T-helper 22 cell (primary cell): ENCODE measurements at regions not wholly inside any gene's neighbourhood (a gene's known extent, or its start where the extent isn't known, plus 50 kb on each side); places are given as distances from the start of the nearest gene placed in this dataset.
"Not testable (repeated sequence)": the region's sequence is repeated elsewhere in the genome, so short reads cannot be mapped to it uniquely, and the experiment has no call there.

Experiments used
- DNase-seq: peaks from one replicate; pipeline ENCODE4 v3.0.0-alpha.2; 2020; ENCODE audit warnings: low read depth

DNA sequence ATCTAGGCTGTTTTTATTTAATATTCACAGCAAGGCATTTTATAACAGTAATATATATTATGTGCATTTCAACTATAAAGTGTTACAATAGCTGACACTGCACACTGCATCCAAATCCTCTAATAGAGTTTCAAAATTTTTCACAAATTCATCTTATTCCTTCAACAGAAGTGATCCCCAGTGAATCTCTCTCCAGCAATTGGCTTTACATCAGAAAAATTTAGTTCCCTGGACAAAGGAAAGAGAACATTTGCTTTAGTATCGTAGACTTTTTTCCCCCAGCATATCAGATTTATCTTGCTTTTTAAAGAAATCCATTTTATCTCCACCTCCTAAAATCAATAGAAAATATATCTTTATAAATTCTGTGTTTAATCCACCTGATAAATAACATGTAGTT lies 868.6 kb downstream of the TBL1XR1 start:
- DNase-seq = no peak

DNA sequence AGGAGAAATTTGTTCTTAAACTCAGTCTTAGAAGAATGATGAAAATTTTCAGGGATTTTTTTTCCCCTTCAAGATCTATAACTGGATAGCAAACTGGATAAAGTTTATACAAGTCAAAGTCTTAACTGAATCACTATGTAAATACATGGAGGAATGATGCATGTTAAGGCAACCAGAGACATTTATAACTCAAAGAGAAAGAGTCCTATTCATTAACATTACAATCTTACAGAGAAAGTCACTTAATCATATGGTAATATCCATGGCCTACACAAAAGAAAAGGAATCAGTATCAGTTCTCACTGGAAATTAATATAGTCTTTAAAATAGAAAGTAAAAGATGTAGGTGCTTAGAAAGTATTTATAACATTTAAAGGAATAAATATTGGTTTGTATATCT lies 869.1 kb downstream of the TBL1XR1 start:
- DNase-seq = no peak

DNA sequence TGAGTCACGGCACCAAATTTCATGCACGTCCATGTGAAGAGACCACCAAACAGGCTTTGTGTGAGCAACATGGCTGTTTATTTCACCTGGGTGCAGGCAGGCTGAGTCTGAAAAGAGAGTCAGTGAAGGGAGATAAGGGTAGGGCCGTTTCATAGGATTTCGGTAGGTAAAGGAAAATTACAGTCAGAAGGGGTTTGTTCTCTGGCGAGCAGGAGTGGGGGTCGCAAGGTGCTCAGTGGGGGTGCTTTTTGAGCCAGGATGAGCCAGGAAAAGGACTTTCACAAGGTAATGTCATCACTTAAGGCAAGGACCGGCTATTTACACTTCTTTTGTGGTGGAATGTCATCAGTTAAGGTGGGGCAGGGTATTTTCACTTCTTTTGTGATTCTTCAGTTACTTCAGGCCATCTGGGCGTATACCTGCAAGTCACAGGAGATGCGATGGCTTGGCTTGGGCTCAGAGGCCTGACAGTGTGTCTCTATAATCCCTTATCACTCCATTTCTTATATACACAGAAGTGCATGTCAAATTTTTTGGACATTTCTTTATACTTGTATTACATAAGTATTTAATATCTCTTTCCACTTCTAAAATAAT lies 870.3 kb downstream of the TBL1XR1 start:
- DNase-seq = not testable (repeated sequence)

DNA sequence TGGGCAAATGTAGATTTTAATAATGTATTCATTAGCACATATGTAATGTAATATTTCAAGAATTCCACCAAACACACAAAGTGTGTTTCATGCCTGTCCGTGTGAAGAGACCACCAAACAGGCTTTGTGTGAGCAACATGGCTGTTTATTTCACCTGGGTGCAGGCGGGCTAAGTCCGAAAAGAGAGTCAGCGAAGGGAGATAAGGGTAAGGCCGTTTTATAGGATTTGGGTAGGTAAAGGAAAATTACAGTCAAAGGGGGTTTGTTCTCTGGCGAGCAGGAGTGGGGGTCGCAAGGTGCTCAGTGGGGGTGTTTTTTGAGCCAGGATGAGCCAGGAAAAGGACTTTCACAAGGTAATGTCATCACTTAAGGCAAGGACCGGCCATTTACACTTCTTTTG lies 875.8 kb downstream of the TBL1XR1 start:
- DNase-seq = not testable (repeated sequence)

DNA sequence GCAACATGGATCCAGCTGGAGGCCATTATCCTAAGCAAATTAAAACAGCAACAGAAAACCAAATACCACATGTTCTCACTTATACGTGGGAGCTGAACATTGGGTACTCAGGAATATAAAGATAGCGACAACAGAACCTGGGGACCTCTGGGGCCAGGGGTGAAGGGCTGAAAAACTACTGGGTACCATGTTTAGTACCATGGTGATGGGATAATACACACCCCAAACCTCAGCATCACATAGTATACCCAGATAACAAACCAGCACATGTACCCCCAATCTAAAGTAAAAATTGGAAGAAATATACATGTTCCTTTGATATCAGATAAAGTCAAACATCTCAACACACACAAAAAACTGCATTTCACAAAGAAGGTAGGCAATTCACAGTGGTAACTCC lies 876.2 kb downstream of the TBL1XR1 start:
- no peak for DNase-seq

DNA sequence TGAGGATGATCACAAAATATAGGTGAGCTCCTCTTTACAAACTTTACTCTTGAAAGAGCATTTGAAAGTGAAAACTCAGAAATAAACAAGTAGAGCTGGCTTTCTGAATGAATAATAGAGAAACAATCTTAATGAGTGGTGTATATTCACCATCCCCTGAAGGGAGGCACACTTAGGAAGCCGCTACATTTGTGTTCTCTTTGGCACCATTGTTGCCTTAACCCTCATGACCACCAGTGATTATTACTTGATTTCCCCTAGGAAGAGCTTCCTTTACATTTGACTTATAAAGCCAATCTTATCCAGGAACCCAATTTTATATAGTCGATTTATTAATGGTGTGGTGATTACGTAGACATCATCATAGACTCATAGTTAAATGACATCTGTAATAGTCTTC lies 883.9 kb downstream of the TBL1XR1 start:
- DNase-seq = no peak

DNA sequence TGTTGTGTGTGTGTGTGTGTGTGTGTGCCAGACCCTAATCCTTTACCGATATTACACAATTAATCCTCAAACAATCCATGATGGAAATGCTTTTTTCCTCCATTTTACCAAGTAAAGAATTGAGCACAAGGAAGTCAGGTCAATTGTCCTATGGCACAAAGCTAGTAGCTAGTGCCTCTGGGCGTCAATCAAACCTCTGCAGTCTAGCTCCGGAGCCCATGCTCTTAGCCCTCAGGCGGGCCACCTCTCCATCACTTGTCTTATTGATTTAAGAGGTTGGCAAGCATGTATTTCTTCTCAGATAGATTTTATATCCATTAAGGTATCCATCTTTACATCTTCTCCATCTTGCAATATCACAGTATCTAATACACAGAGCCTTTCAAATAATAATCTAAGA lies 886.6 kb downstream of the TBL1XR1 start:
- no peak for DNase-seq

DNA sequence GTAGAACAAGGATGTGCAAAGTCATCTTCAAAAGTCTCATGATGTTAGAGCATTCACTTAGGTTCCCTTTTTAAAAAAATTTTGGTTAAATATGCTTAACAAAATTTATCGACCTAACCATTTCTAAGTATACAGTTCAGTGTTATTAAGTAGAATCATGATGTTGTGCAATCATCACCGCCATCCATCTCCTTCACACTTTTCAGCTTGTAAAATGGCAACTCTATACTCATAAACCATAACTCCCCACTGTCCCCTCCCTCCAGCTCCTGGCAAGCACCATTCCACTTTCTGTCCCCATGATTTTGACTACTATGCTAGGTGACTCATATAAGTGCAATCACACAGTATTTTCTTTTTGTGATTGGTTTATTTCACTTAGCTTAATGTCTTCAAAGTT lies 895.0 kb downstream of the TBL1XR1 start:
- no peak for DNase-seq

DNA sequence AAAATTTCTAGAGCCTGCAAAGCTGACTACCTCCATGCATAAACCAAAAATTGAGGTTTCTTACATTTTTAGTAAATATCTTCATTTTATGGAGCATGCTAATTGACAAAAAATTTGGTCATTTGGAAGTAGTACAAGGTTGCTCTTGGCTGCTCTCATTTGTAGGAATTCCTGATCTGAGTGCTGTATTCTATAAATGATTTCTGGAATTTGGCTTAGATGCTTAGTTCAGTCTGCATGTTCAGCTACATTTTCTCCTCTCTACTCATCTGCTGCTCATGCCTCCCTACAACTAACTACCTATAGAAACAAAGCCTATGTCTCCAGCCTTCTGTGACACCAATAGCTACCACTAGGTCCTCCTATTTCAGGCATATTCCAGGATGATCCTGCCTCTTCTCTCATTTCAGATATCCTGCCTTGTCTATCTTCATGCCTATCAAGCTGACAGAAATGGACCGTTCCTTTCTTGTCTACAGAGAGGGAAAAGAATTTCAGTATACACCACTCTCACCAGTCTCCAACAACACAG lies 901.1 kb downstream of the TBL1XR1 start:
- no peak for DNase-seq

DNA sequence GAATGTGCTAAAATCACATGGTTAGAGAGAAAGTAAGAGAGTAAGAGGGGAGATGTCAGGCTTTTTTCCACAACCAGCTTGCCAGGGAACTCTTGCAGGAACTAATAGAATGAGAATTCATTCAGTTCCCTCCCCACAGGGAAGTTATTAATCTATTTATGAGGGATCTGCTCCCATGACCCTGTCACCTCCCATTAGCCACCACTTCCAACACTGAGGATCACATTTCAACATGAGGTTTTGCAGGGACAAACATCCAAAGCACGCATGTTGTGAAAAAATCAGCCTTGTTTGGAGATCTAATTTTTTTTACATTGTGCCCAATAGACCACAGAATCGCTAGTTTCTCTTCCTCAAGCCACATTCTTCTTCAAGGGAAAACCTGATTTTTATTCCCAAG lies 904.0 kb downstream of the TBL1XR1 start:
- DNase-seq = no peak

DNA sequence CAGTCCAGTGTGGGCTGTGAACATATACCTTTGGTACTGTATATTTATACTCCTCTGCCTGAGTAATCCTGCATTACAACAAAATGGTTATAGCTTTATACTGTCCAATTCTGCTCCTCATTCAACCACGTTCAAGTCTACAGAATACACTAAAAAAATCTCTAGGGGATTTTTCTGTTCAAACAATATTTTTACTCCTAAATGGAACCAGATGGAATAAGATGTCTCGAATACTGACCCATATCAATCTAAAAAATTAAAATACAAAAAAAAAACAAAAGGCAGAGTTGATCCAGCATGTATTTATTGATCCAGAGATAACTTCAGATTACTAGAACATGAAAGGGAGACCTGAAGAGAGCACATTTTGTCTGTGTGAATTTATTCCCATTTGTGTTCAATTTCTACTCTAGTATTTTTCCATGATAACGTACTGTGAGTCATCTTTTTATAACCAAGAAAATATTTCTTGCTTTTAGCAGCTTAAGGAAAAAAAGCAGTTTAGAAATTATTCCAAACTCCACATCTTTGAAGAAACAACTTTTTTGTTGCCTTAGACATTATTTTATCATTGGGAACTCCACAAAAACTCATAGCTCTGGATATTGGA lies 910.7 kb downstream of the TBL1XR1 start:
- DNase-seq = no peak

DNA sequence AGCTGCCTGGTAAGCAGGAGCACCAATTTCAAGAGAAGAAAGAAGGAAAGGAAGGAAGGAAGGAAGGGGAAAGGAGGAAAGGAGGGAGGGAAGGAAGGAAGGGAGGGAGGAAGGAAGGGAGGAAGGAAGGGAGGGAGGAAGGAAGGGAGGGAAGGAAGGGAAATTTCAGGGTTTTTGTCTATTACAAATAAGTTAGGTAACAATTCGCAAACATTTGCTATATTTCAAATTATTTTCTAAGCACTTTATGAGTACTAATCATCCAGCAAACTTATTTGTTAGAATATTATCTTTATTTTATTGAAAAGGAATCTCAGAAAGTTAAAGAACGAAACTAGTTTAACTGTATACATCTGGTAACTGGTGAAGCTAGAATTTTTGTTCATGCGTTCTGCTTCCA lies 921.7 kb downstream of the TBL1XR1 start:
- no peak for DNase-seq

DNA sequence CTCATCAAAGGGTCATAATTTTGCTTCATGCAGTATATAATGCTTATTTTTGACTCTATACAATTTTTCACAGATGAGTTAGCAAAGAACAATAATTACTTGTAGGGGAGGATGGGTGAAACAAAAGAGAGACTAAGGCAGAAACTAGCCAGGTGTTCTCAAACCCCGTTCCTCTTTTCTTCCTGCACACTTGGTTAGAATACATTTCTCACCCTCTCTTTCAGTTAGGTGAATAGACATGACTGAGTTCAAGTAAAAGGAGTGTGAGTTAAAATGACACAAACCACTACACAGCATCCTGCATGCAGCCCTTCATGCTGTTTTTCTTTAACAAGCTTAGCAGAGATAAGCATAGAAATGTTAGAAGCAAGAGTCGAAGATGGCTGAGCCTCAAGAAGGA lies 922.2 kb downstream of the TBL1XR1 start:
- DNase-seq = no peak

DNA sequence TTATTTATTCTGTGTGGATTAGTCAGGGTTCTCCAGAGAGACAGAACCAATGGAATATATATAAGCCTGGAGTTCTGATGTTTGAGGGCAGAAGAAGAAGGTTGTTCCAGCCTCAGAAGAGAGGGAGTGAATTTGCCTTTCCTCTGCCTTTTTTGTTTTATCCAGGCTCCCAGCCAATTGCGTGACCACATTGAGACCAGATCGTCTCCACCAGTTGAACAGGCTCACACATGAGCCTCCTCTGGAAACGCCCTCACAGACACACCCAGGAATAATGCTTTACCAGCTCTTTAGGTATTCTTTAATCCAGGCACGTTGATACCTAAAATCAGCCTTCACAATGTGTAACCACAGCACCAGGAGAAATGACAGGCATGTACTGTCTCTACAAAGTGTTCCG lies 923.1 kb downstream of the TBL1XR1 start:
- DNase-seq = no peak

DNA sequence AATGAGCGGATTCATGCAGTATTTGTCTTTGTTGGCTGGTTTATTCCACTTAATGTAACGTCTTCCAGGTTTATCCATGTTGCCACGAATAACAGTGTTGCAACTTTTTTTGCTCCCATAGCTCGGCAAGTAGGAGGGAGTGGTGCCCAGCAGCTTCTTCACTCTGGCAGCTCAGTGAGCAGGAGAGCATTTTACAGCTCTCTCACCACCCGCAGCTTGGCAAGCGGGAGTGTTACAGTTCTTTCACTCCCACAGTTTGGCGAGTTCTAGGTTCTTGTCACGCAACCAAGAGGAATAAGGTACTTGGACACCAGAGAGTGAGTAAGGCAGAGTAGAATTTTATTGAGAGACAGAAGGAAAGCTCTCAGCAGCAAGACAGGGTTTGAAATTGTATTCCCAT lies 935.2 kb downstream of the TBL1XR1 start:
- DNase-seq = no peak

DNA sequence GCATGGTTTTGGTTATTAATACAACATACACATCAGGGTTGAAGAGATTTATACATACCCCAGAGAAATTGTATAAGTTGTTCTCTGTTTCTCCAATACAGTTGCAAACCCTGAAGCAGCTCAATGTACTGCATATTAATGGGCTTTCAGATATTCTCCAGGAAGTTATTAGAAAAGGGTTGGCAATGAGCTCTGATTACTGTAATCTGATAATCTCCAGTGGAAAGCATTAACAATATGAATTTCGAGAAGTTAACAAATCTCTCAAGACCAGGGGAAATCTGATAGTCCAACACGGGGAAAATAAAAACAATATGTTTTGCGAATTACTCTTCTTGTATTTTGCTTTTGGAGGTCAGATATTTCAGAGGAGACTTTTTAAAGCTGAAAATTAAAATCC lies 950.1 kb downstream of the TBL1XR1 start:
- no peak for DNase-seq

DNA sequence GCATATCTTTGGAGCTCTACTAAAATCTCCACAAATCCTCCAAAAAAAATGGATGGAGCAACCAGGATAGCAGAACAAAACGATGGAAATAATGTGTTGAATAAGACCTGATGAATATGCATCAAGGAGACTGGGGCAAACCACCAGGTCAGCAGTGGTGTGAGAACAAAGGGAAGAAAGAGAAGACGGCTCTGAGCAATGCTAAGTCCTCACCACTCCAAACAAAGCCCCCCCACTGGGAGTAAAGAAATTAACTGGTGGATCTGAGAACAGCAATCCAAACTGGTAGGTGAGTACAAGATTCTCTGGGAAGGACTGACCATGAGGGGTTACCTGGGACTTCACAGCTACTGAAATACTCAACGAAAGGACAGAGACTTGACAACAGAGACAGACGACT lies 977.3 kb downstream of the TBL1XR1 start:
- no peak for DNase-seq

DNA sequence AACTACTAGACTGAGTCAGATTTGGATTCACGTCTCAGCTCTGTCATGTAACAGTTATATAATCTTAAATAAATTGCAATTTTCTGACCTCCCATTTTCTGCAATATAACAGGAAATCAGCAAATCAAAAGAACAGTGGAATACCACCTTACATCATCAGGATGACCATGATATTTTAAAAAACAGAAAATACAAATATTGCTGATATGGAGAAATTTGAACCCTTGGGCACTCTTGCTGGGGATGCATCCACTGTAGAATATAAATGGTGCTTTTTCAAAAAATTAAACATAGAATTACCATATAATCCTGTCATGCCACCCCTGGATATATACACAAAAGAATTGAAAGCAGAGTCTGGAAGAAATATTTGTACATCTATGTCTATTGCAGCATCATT lies 982.5 kb downstream of the TBL1XR1 start:
- DNase-seq = no peak

DNA sequence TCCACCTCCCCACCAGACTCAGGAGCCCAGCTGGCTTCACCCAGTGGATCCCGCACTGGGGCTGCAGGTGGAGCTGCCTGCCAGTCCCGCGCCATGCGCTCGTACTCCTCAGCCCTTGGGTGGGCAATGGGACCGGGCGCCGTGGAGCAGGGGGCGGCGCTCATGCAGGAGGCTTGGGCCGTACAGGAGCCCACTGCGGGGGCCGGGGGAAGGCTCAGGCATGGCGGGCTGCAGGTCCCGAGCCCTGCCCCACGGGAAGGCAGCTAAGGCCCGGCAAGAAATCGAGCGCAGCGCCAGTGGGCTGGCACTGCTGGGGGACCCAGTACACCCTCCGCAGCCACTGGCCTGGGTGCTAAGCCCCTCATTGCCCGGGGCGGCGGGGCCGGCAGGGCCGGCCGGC lies 984.0 kb downstream of the TBL1XR1 start:
- DNase-seq = not testable (repeated sequence)

DNA sequence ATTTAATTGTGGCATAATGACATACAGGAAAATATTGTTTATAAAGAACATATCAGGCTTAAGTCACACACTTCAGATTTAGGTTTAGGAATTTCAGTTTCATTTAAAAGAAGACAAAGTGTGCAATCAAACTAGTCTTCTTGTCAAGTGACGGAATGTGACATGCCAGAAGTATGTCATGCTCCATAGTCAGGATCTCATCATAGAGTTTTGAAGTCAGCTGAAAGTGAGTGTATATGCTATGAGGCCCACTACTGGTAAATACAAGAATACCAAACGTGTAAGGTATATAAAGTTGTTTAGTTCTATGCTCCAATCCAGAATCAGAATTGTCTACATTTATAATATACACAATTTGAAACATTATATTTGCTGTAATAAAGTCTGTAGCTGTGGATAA lies 988.4 kb downstream of the TBL1XR1 start:
- no peak for DNase-seq

DNA sequence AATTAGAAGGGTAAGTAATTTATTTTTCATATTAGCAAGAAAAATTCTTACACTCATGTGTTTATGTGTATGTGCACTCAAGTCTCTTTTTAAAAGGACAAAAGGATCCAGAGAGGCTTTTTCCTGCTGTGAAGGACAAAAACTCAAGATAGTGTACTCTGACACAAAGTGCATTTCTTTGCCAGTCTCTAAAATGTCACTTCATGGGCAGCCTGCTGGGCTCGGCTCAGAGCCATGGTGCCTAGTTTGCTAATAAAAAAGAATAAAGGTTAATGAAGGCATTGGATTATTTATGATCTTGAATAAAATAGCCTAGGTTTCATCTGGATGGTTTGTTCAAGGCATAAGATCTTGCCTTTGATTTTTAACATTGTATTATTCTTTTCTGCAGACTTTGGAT lies 989.0 kb downstream of the TBL1XR1 start:
- no peak for DNase-seq

DNA sequence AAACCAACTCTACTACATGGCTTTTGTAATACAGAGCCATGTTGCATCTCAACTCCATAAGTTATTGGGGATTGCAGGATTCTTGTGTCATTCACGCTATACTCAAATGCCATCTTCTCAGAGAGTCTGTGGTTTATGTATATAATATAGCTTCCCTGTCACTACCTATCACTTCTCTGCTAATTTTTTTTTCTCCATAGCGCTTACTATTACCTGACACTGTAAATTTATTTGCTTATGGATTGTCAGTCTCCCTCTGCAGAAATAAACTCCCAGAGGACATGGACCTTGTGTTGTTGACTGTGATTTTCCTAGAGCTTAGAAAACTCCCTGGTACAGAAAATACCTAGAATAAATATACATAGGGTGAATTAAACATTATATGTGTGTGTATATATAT lies 990.5 kb downstream of the TBL1XR1 start:
- no peak for DNase-seq

DNA sequence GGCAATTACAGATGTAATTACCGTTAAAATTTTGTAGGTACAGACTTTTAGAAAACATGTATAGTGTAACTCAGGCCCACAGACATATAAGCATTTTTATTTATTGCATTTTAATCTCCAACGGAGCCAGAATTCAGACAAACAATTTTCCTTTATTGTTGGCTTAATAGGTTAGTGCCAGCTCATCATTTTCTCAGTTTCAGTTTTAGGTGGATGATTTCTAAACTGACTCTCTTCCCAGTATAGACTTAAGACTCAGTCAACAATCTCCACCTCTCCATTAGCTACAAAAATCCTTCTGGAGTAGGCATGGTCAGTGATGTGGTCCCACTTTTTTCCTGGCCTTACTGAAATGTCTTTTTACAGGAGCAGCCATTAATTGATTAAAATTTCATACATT lies 994.6 kb downstream of the TBL1XR1 start:
- DNase-seq = no peak

DNA sequence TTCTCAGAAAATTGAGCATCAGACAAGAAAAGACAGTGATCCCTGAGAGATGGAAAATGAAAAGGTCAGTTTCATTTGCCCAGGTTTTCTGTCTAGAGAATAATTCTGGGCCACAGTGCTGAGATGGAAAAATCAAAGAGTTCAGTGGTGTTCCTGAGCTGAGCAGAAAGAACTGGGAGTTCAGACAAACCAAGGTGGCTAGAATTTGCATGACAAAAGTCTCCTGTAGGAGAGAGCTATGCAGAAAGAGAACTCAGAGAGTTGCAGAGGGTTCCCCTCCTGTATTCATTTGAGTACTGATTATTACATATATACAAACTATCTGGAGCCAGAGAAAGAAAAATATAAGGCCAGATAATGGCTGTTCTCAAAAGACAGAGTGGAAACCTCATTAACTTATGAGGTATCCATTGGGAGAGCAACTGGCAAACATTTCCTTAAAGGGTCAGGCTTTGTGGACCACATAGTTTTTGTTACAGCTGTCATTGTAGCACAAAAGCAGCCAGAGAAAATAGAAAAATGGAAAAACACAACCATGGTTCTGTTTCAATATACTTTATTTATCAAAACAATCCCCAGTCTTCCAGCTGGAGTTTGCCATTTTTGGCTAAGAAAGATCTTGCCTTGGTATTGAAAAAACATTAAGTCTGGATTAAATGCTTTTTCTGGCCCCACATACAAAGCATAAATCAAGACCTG lies 1004.1 kb downstream of the TBL1XR1 start:
- DNase-seq = no peak
